BLaER1 (cell line): ENCODE measurements at regions not wholly inside any gene's neighbourhood (a gene's known extent, or its start where the extent isn't known, plus 50 kb on each side); places are given as distances from the start of the nearest gene placed in this dataset.
"Not testable (repeated sequence)": the region's sequence is repeated elsewhere in the genome, so short reads cannot be mapped to it uniquely, and the experiment has no call there.

ENCODE experiments used
- H3K27ac ChIP-seq: shearing (Covaris generic); formaldehyde crosslinking; 2 replicates; pipeline ENCODE4 v1.8.1; 2022
- H3K27me3 ChIP-seq: shearing (Covaris generic); formaldehyde crosslinking; 2 replicates; pipeline ENCODE4 v1.8.1; 2022
- H3K36me3 ChIP-seq: shearing (Covaris generic); formaldehyde crosslinking; 2 replicates; pipeline ENCODE4 v1.8.1; 2022
- H3K4me1 ChIP-seq: shearing (Covaris generic); formaldehyde crosslinking; 2 replicates; pipeline ENCODE4 v1.8.1; 2022
- H3K4me2 ChIP-seq: shearing (Covaris generic); formaldehyde crosslinking; 2 replicates; pipeline ENCODE4 v1.8.1; 2022
- H3K4me3 ChIP-seq: shearing (Covaris generic); formaldehyde crosslinking; 2 replicates; pipeline ENCODE4 v1.8.1; 2022
- H3K9ac ChIP-seq: shearing (Covaris generic); formaldehyde crosslinking; 2 replicates; pipeline ENCODE4 v1.8.1; 2022
- H3K9me3 ChIP-seq: shearing (Covaris generic); formaldehyde crosslinking; 2 replicates; pipeline ENCODE4 v1.8.1; 2022
- H4K20me1 ChIP-seq: shearing (Covaris generic); formaldehyde crosslinking; 2 replicates; pipeline ENCODE4 v1.8.1; 2022
- Cebpa-rat ChIP-seq: shearing (Covaris generic); IDR thresholded peaks from 2 replicates; pipeline ENCODE4 v1.8.1; 2022

GRCh38 chr13:91238036-91238435 is 109.5 kb upstream of the MIR17HG start:
- H3K4me1 ChIP-seq, result no peaks in the 10 kb centered on the region
- H3K4me3 ChIP-seq, result no peak overlapping the region
- no peaks in the 10 kb centered on the region for H3K36me3 ChIP-seq
- H3K27ac ChIP-seq, result no peak overlapping the region
- no peaks in the 10 kb centered on the region for H3K27me3 ChIP-seq
- no peak for TF ChIP-seq Cebpa-rat
- no peak overlapping the region for H3K4me2 ChIP-seq
- H3K9me3 ChIP-seq, result no peaks in the 10 kb centered on the region
- no peak overlapping the region for H3K9ac ChIP-seq
- no peaks in the 10 kb centered on the region for H4K20me1 ChIP-seq

GRCh38 chr13:91240341-91240740 is 107.1 kb upstream of the MIR17HG start:
- H3K27me3 ChIP-seq, result no peaks in the 10 kb centered on the region
- no peak overlapping the region for H3K9ac ChIP-seq
- H3K9me3 ChIP-seq, result no peaks in the 10 kb centered on the region
- no peak overlapping the region for H3K4me2 ChIP-seq
- no peak overlapping the region for H3K4me3 ChIP-seq
- H3K4me1 ChIP-seq, result no peaks in the 10 kb centered on the region
- no peaks in the 10 kb centered on the region for H4K20me1 ChIP-seq
- TF ChIP-seq Cebpa-rat, result no peak
- H3K36me3 ChIP-seq, result no peaks in the 10 kb centered on the region
- no peak overlapping the region for H3K27ac ChIP-seq

- H4K20me1 ChIP-seq, result no peaks in the 10 kb centered on the region
- no peak for TF ChIP-seq Cebpa-rat
- H3K27me3 ChIP-seq, result no peaks in the 10 kb centered on the region
- H3K9ac ChIP-seq, result no peak overlapping the region
- H3K4me3 ChIP-seq, result no peak overlapping the region
- H3K4me2 ChIP-seq, result no peak overlapping the region
- H3K27ac ChIP-seq, result no peak overlapping the region
- H3K36me3 ChIP-seq, result no peaks in the 10 kb centered on the region
- no peaks in the 10 kb centered on the region for H3K4me1 ChIP-seq
- H3K9me3 ChIP-seq, result no peaks in the 10 kb centered on the region
Observed at GRCh38 chr13:91241221-91241933, 106.1 kb upstream of the MIR17HG start.

- no peak overlapping the region for H3K4me3 ChIP-seq
- no peak for TF ChIP-seq Cebpa-rat
- no peaks in the 10 kb centered on the region for H3K36me3 ChIP-seq
- no peak overlapping the region for H3K9ac ChIP-seq
- no peaks in the 10 kb centered on the region for H3K4me1 ChIP-seq
- no peaks in the 10 kb centered on the region for H3K27me3 ChIP-seq
- H4K20me1 ChIP-seq, result no peaks in the 10 kb centered on the region
- no peak overlapping the region for H3K27ac ChIP-seq
- no peaks in the 10 kb centered on the region for H3K9me3 ChIP-seq
- no peak overlapping the region for H3K4me2 ChIP-seq
Observed at GRCh38 chr13:91242652-91243051, 104.8 kb upstream of the MIR17HG start.

- Histone ChIP-seq H3K4me3 (no peak overlapping the region), H3K4me1 (no peaks in the 10 kb centered on the region), H4K20me1 (no peaks in the 10 kb centered on the region), H3K36me3 (no peaks in the 10 kb centered on the region), H3K9ac (no peak overlapping the region), H3K9me3 (no peaks in the 10 kb centered on the region), H3K4me2 (no peak overlapping the region), H3K27ac (no peak overlapping the region), H3K27me3 (no peaks in the 10 kb centered on the region)
- no peak for TF ChIP-seq Cebpa-rat
Observed at GRCh38 chr13:91245288-91245687, 102.2 kb upstream of the MIR17HG start.

- Histone ChIP-seq H3K9me3 (no peaks in the 10 kb centered on the region), H3K36me3 (no peaks in the 10 kb centered on the region), H3K4me2 (no peak overlapping the region), H3K27me3 (no peaks in the 10 kb centered on the region), H3K4me1 (no peaks in the 10 kb centered on the region), H3K9ac (no peak overlapping the region), H4K20me1 (no peaks in the 10 kb centered on the region), H3K4me3 (no peak overlapping the region), H3K27ac (no peak overlapping the region)
- no peak for TF ChIP-seq Cebpa-rat
Observed at GRCh38 chr13:91247768-91248167, 99.7 kb upstream of the MIR17HG start.

GRCh38 chr13:91248249-91248648 is 99.2 kb upstream of the MIR17HG start:
- H3K4me2 ChIP-seq, result no peak overlapping the region
- H3K4me3 ChIP-seq, result no peak overlapping the region
- no peak overlapping the region for H3K9ac ChIP-seq

GRCh38 chr13:91249370-91249769 is 98.1 kb upstream of the MIR17HG start:
- Histone ChIP-seq H3K27me3 (no peaks in the 10 kb centered on the region), H3K36me3 (no peaks in the 10 kb centered on the region), H4K20me1 (no peaks in the 10 kb centered on the region), H3K4me2 (no peak overlapping the region), H3K4me3 (no peak overlapping the region), H3K9ac (no peak overlapping the region), H3K9me3 (no peaks in the 10 kb centered on the region), H3K4me1 (no peaks in the 10 kb centered on the region), H3K27ac (no peak overlapping the region)
- TF ChIP-seq Cebpa-rat, result no peak

More at GRCh38 chr13:91248249-91248648, 99.2 kb upstream of the MIR17HG start:
- TF ChIP-seq Cebpa-rat, result no peak
- Histone ChIP-seq H3K9me3 (no peaks in the 10 kb centered on the region), H3K4me1 (no peaks in the 10 kb centered on the region), H3K36me3 (no peaks in the 10 kb centered on the region), H3K27ac (no peak overlapping the region), H4K20me1 (no peaks in the 10 kb centered on the region), H3K27me3 (no peaks in the 10 kb centered on the region)

GRCh38 chr13:91249861-91250260 is 97.6 kb upstream of the MIR17HG start:
- Histone ChIP-seq H3K4me3 (no peak overlapping the region), H4K20me1 (no peaks in the 10 kb centered on the region), H3K9ac (no peak overlapping the region), H3K27me3 (no peaks in the 10 kb centered on the region), H3K9me3 (no peaks in the 10 kb centered on the region), H3K4me1 (no peaks in the 10 kb centered on the region), H3K36me3 (no peaks in the 10 kb centered on the region), H3K4me2 (no peak overlapping the region), H3K27ac (no peak overlapping the region)
- TF ChIP-seq Cebpa-rat, result no peak

- not testable (repeated sequence) for H4K20me1 ChIP-seq, H3K9me3 ChIP-seq, H3K27me3 ChIP-seq, H3K27ac ChIP-seq, H3K36me3 ChIP-seq, H3K4me2 ChIP-seq, H3K4me1 ChIP-seq, H3K4me3 ChIP-seq, H3K9ac ChIP-seq
Observed at GRCh38 chr13:91251573-91251972, 95.9 kb upstream of the MIR17HG start.

- H3K4me3 ChIP-seq, result no peak overlapping the region
- no peak for TF ChIP-seq Cebpa-rat
- H3K9me3 ChIP-seq, result no peaks in the 10 kb centered on the region
- H4K20me1 ChIP-seq, result no peaks in the 10 kb centered on the region
- no peak overlapping the region for H3K4me2 ChIP-seq
- no peaks in the 10 kb centered on the region for H3K4me1 ChIP-seq
- no peak overlapping the region for H3K9ac ChIP-seq
- no peak overlapping the region for H3K27ac ChIP-seq
- H3K36me3 ChIP-seq, result no peaks in the 10 kb centered on the region
- H3K27me3 ChIP-seq, result no peaks in the 10 kb centered on the region
Observed at GRCh38 chr13:91264484-91264883, 83.0 kb upstream of the MIR17HG start.
